ENCODE measurements at regions not wholly inside any gene's neighbourhood (a gene's known extent, or its start where the extent isn't known, plus 50 kb on each side); places are given as distances from the start of the nearest gene placed in this dataset.

DNA sequence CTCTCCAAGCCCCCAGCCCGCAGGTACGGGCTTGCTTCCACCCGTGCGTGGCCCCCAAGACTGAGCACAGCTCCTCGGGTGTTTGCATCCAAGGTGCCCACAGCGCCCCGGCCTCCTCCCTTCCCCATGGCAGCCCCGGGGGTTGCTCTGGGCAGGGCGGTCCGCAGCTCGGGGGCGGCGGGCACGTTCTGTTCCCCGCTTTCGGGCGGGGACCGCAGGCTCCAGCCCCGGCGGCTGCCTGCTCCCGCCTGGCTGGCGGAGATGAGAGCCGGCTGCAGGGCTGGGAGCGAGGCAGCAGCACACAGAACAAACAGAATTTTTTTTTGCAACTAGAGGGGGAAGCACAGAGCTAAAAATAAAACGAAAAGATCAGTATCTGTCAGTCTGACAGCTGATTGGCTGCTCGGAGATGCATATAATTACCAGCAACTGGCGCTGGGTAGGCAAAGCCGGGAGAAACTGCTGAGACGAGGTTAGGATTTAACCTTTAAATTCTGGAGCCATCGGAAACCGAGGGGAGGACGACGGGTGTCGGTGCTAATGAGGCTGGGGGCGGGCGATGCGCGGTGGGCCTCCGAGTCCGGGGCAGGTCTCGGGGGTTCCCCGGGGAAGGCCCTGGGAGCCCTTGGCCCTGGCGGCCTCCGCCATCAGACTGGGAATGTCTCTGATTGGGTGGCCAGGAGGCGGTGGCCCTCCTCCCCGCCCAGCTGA lies 142.7 kb upstream of the IER5L start:
- TF ChIP-seq, protein P1, sequence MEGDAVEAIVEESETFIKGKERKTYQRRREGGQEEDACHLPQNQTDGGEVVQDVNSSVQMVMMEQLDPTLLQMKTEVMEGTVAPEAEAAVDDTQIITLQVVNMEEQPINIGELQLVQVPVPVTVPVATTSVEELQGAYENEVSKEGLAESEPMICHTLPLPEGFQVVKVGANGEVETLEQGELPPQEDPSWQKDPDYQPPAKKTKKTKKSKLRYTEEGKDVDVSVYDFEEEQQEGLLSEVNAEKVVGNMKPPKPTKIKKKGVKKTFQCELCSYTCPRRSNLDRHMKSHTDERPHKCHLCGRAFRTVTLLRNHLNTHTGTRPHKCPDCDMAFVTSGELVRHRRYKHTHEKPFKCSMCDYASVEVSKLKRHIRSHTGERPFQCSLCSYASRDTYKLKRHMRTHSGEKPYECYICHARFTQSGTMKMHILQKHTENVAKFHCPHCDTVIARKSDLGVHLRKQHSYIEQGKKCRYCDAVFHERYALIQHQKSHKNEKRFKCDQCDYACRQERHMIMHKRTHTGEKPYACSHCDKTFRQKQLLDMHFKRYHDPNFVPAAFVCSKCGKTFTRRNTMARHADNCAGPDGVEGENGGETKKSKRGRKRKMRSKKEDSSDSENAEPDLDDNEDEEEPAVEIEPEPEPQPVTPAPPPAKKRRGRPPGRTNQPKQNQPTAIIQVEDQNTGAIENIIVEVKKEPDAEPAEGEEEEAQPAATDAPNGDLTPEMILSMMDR (IDR thresholded peaks at IDR 0.05) = peak; percentile 25
- ATAC-seq (ENCODE audit: poor library complexity) = peak; percentile 97

DNA sequence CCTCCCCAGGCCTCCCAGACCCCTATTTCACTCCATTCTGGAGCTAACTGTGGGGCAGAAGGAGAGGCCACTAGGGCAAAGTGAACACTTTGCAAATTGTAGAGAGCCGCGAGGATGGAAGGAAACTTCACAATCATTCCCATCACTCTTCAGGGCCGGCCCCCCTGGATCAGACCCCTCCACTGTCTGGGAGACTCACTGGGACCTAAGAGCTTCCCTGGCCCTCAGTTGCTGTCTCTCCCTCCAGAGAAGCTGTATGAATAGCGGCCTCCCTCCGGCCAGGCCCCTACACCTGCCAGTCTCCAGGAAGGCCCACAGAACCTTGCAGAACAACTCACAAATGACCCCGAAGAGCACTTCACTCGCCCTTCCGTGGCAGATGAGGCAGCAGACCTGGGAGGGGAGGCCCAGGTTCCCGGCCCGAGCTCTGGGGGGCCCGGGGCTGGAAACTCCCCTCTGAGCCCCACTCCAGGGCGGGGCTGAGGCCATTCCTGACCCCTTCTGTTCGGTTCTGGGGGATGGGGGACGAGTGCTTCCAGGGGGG lies 141.9 kb upstream of the IER5L start:
- H3K27ac ChIP-seq (ENCODE audit: low read depth in 1 of 2, low read length in 2 of 2) = peak overlapping the region in 1 of 2 donors; percentile 50
- intact Hi-C loops (cut with DNase I, micrococcal nuclease) = loop anchor here (1.0 to 5.0 kb wide), 6 partner anchors 97 to 291 kb away; partner anchors contain the start of gene IER5L (in 1 of the 2)
- POLR2A ChIA-PET = interaction anchor here (0.6 to 3.5 kb wide), 14 partner anchors 9 to 305 kb away, joined by 3 to 15 read pairs (median 5); partner anchors contain the start of gene IER5L

More for the DNA sequence above, 142.7 kb upstream of the IER5L start:
- H3K4me1 Mint-ChIP-seq (ENCODE audit: low read depth) = peaks cover 17% of the 10 kb centered on the region
- no peaks in the 10 kb centered on the region for H3K27me3 Mint-ChIP-seq
- Histone ChIP-seq H3K27me3 (ENCODE audit: control insufficient read depth in 1 of 2, insufficient read depth in 2 of 2, low read length in 2 of 2) (no peaks in the 10 kb centered on the region), H3K4me1 (ENCODE audit: insufficient read depth, low read length) (peaks cover 24% of the 10 kb centered on the region), H3K9me3 (ENCODE audit: control insufficient read depth in 1 of 2, insufficient read depth in 1 of 2, low read length in 2 of 2) (no peaks in the 10 kb centered on the region), H3K36me3 (ENCODE audit: insufficient read depth, low read length) (no peaks in the 10 kb centered on the region), H3K4me3 (ENCODE audit: low read length) (peak overlapping the region; percentile 46), H3K27ac (ENCODE audit: low read depth in 1 of 2, low read length in 2 of 2) (peak overlapping the region in 1 of 2 donors; percentile 50)
- H3K9me3 Mint-ChIP-seq = no peaks in the 10 kb centered on the region
- ChIA-PET CTCF (interaction anchor here (0.8 to 2.0 kb wide), 13 partner anchors 13 to 304 kb away, joined by 3 to 12 read pairs (median 3); partner anchors contain the start of gene IER5L), POLR2A (interaction anchor here (0.5 to 3.5 kb wide), 15 partner anchors 8 to 265 kb away, joined by 3 to 15 read pairs (median 4); partner anchors contain the start of gene IER5L)
- peak; percentile 16 to 85 (median 42) for DNase-seq
- H3K27ac Mint-ChIP-seq = peak overlapping the region; percentile 67
- H3K4me3 Mint-ChIP-seq = peak overlapping the region; percentile 74
- no peaks in the 10 kb centered on the region for H3K36me3 Mint-ChIP-seq (ENCODE audit: low read depth)
- intact Hi-C loops (cut with DNase I, micrococcal nuclease) = loop anchor here (1.0 to 5.0 kb wide), 6 partner anchors 97 to 290 kb away; partner anchors contain the start of gene IER5L (in 1 of the 2)

More for the DNA sequence above, 141.9 kb upstream of the IER5L start:
- CTCF ChIA-PET = interaction anchor here (0.9 to 2.0 kb wide), 9 partner anchors 14 to 291 kb away, joined by 3 to 12 read pairs (median 4); partner anchors contain the start of gene IER5L
- H3K9me3 Mint-ChIP-seq = no peaks in the 10 kb centered on the region
- H3K27me3 Mint-ChIP-seq = no peaks in the 10 kb centered on the region
- no peak overlapping the region for H3K4me3 Mint-ChIP-seq
- H3K27ac Mint-ChIP-seq = peak overlapping the region; percentile 67
- DNase-seq (peak in 1 of 14 experiments; percentile 32), ATAC-seq (ENCODE audit: poor library complexity) (no peak)
- peak overlapping the region; percentile 46 for H3K4me3 ChIP-seq (ENCODE audit: low read length)
- H3K9me3 ChIP-seq (ENCODE audit: control insufficient read depth in 1 of 2, insufficient read depth in 1 of 2, low read length in 2 of 2) = no peaks in the 10 kb centered on the region
- TF ChIP-seq, protein P1 (IDR thresholded peaks at IDR 0.05) = no peak
- H3K4me1 Mint-ChIP-seq (ENCODE audit: low read depth) = peaks cover 17% of the 10 kb centered on the region
- peaks cover 24% of the 10 kb centered on the region for H3K4me1 ChIP-seq (ENCODE audit: insufficient read depth, low read length)
- no peaks in the 10 kb centered on the region for H3K36me3 Mint-ChIP-seq (ENCODE audit: low read depth)
- H3K36me3 ChIP-seq (ENCODE audit: insufficient read depth, low read length) = no peaks in the 10 kb centered on the region
- H3K27me3 ChIP-seq (ENCODE audit: control insufficient read depth in 1 of 2, insufficient read depth in 2 of 2, low read length in 2 of 2) = no peaks in the 10 kb centered on the region

All from CD4-positive, alpha-beta T cell (primary cell).